ENCODE measurements at regions not wholly inside any gene's neighbourhood (a gene's known extent, or its start where the extent isn't known, plus 50 kb on each side); places are given as distances from the start of the nearest gene placed in this dataset.

- TF ChIP-seq CTCF (conservative IDR thresholded peaks at IDR 0.05 in 1 of 2, IDR thresholded peaks at IDR 0.05 in 1 of 2; ENCODE audit: low read depth in 1 of 2, low read length in 2 of 2) (no peak), EZH2 (IDR thresholded peaks at IDR 0.05; ENCODE audit: low read length, missing control alignments) (no peak)
Measured at GRCh38 chr13:67742478-67742877, 512.3 kb upstream of the PCDH9 start.

Measured in fibroblast of lung (primary cell).